MCF 10A (cell line): ENCODE measurements at regions not wholly inside any gene's neighbourhood (a gene's known extent, or its start where the extent isn't known, plus 50 kb on each side); places are given as distances from the start of the nearest gene placed in this dataset.

Experiments
- BruUV-seq: library from RNA; stranded (reverse); fragments of 400-500 nt; replicated peaks from 2 replicates; lab custom pipeline; 2021; lab: Mats Ljungman, UMichigan
- CTCF ChIA-PET: fragments of 300-600 bp; sonication (Branson Sonifier 250); formaldehyde crosslinking; extraction: SDS; loops from one replicate; lab custom pipeline; 2021; ENCODE audit warnings: antibody characterized with exemption, inconsistent platforms; lab: Yijun Ruan, JAX
- POLR2A ChIA-PET: fragments of 300-600, 350-650 bp; sonication (Branson Sonifier 250); formaldehyde crosslinking; extraction: SDS; loops from one replicate; lab custom pipeline; 2020; ENCODE audit warnings: antibody characterized with exemption, inconsistent platforms; lab: Yijun Ruan, JAX
- DNase-seq: peaks from one replicate; pipeline ENCODE4 v3.0.0-alpha.2; 2018; ENCODE audit not compliant: unreplicated experiment
- H3K27ac Mint-ChIP-seq: one replicate; pipeline ENCODE4 v1.8.0; 2022; ENCODE audit warnings: mild to moderate bottlenecking, low read depth, mixed read lengths; ENCODE audit not compliant: unreplicated experiment
- H3K27me3 Mint-ChIP-seq: one replicate; pipeline ENCODE4 v1.8.0; 2022; ENCODE audit warnings: mixed read lengths; ENCODE audit not compliant: insufficient read depth, unreplicated experiment
- H3K36me3 Mint-ChIP-seq: one replicate; pipeline ENCODE4 v1.8.0; 2022; ENCODE audit warnings: mild to moderate bottlenecking, moderate library complexity, mixed read lengths; ENCODE audit not compliant: insufficient read depth, unreplicated experiment
- H3K4me1 Mint-ChIP-seq: one replicate; pipeline ENCODE4 v1.8.0; 2022; ENCODE audit warnings: mixed read lengths; ENCODE audit not compliant: insufficient read depth, unreplicated experiment
- H3K4me3 Mint-ChIP-seq: one replicate; pipeline ENCODE4 v1.8.0; 2022; ENCODE audit warnings: mild to moderate bottlenecking, moderate library complexity, mixed read lengths; ENCODE audit not compliant: unreplicated experiment
- H3K9me3 Mint-ChIP-seq: one replicate; pipeline ENCODE4 v1.8.0; 2022; ENCODE audit warnings: mixed read lengths; ENCODE audit not compliant: unreplicated experiment
- CTCF ChIP-seq: fragments of 200-600 bp; IDR thresholded peaks from one replicate; pipeline ENCODE4 v1.8.0; 2022; ENCODE audit warnings: antibody characterized with exemption, mild to moderate bottlenecking; ENCODE audit not compliant: unreplicated experiment
- intact Hi-C: fragments of 100-400 bp; cut with micrococcal nuclease; formaldehyde crosslinking; loops from 2 replicates; pipeline ENCODE4 v1.14.1; 2022

GRCh38 chr11:64500176-64501013 is 55.3 kb upstream of the SLC22A11 start:
- TF ChIP-seq CTCF = no peak
- intact Hi-C loops = no loop called here
- H3K4me3 Mint-ChIP-seq = no peak overlapping the region
- H3K36me3 Mint-ChIP-seq = no peaks in the 10 kb centered on the region
- DNase-seq = peak; percentile 29
- H3K9me3 Mint-ChIP-seq = peaks cover 12% of the 10 kb centered on the region
- ChIA-PET CTCF (interaction anchor here (0.6 to 1.2 kb wide), 2 partner anchors 51 to 183 kb away, joined by 3 to 4 read pairs; partner anchors contain the start of genes PRDX5 and TRMT112), POLR2A (interaction anchor here (0.7 to 1.9 kb wide), 2 partner anchors 19 to 204 kb away, joined by 4 to 6 read pairs; no protein-coding TSS in a partner anchor)
- H3K27ac Mint-ChIP-seq = no peak overlapping the region
- peaks cover 5% of the 10 kb centered on the region for H3K4me1 Mint-ChIP-seq
- H3K27me3 Mint-ChIP-seq = peaks cover 13% of the 10 kb centered on the region
- no TSS peak for BruUV-seq

GRCh38 chr11:64501500-64502427 is 54.0 kb upstream of the SLC22A11 start:
- no TSS peak for BruUV-seq
- H3K27ac Mint-ChIP-seq = no peak overlapping the region
- intact Hi-C loops = no loop called here
- ChIA-PET CTCF (interaction anchor here (0.6 to 1.2 kb wide), 3 partner anchors 53 to 187 kb away, joined by 3 to 4 read pairs (median 4); partner anchors contain the start of genes PRDX5 and TRMT112), POLR2A (interaction anchor here (1.9 kb wide), 1 partner anchor 18 kb away, joined by 6 read pairs; no protein-coding TSS in a partner anchor)
- peaks cover 12% of the 10 kb centered on the region for H3K9me3 Mint-ChIP-seq
- DNase-seq = no peak
- TF ChIP-seq CTCF = no peak
- H3K4me1 Mint-ChIP-seq = peaks cover 5% of the 10 kb centered on the region
- H3K4me3 Mint-ChIP-seq = no peak overlapping the region
- no peaks in the 10 kb centered on the region for H3K36me3 Mint-ChIP-seq
- peaks cover 19% of the 10 kb centered on the region for H3K27me3 Mint-ChIP-seq

GRCh38 chr11:64502634-64503033 is 53.1 kb upstream of the SLC22A11 start:
- peaks cover 12% of the 10 kb centered on the region for H3K9me3 Mint-ChIP-seq
- no peak for TF ChIP-seq CTCF
- peaks cover 5% of the 10 kb centered on the region for H3K4me1 Mint-ChIP-seq
- no peak overlapping the region for H3K4me3 Mint-ChIP-seq
- no peaks in the 10 kb centered on the region for H3K36me3 Mint-ChIP-seq
- H3K27ac Mint-ChIP-seq = no peak overlapping the region
- H3K27me3 Mint-ChIP-seq = peaks cover 27% of the 10 kb centered on the region
- intact Hi-C loops = no loop called here
- ChIA-PET POLR2A (no interaction called here), CTCF (no interaction called here)
- no TSS peak for BruUV-seq
- DNase-seq = no peak
